Thoracic aorta (tissue), 2 donors: ENCODE measurements at regions not wholly inside any gene's neighbourhood (a gene's known extent, or its start where the extent isn't known, plus 50 kb on each side); places are given as distances from the start of the nearest gene placed in this dataset.

Experiments
- ATAC-seq: fragments of 150-250 bp; one replicate; pipeline ENCODE4 v1.8.0; 2017; ENCODE audit warnings: low read depth; ENCODE audit not compliant: insufficient number of reproducible peaks, low FRiP score
- DNase-seq: peaks from one replicate; pipeline ENCODE4 v3.0.0-alpha.2; 2020; ENCODE audit warnings: low spot score
- H3K27ac ChIP-seq, 2 donors: fragments of 200-600 bp; sonication (generic); 1 replicate in 1 of 2; 2 replicates in 1 of 2; pipeline ENCODE4 v1.5.1; 2016; ENCODE audit warnings: mild to moderate bottlenecking in 2 of 2, moderate library complexity in 2 of 2
- H3K27me3 ChIP-seq: fragments of 200-600 bp; sonication (generic); replicated peaks from 2 replicates; pipeline ENCODE4 v1.6.0; 2016; ENCODE audit warnings: mild to moderate bottlenecking; ENCODE audit not compliant: insufficient read depth
- H3K36me3 ChIP-seq: fragments of 200-600 bp; sonication (generic); one replicate; pipeline ENCODE4 v1.5.1; 2016
- H3K4me1 ChIP-seq, 2 donors: fragments of 200-600 bp; sonication (generic); 1 replicate in 1 of 2; 2 replicates in 1 of 2; pipeline versions ENCODE4 v1.5.1 to v1.6.0; 2016; ENCODE audit warnings: low read depth in 2 of 2, mild to moderate bottlenecking in 1 of 2; ENCODE audit not compliant: control insufficient read depth in 1 of 2
- H3K4me3 ChIP-seq: fragments of 200-600 bp; sonication (generic); 2 replicates; pipeline ENCODE4 v1.5.1; 2016; ENCODE audit warnings: mild to moderate bottlenecking
- H3K9me3 ChIP-seq: fragments of 200-600 bp; sonication (generic); 2 replicates; pipeline ENCODE4 v1.5.1; 2016
- TF ChIP-seq, protein P1 (sequence below): fragments of 200-600 bp; sonication (generic); IDR thresholded peaks from one replicate; pipeline ENCODE4 v1.5.1; 2019; ENCODE audit warnings: antibody characterized with exemption

DNA sequence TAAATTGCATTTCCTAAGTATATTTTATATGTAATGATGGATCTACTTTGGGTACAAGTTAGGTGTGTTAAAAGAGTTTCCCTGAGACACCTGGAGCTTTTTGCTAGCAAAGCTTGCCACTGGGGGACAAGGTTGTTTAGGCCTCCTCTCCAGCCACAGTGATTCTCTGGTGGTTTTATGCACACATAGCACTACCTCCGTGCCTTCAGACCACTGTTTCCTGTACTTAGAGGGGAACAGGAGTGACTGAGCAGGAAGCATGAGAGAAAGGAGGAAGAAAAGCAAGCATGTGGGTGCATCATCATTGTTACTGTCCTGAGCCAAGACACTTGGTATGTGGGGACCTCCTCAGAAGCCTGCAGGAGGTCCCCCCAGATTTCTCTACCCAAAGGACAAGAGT lies 272.1 kb downstream of the RASEF start:
- H3K27ac ChIP-seq, result no peak overlapping the region
- no peaks in the 10 kb centered on the region for H3K36me3 ChIP-seq
- no peak for DNase-seq
- TF ChIP-seq, protein P1, sequence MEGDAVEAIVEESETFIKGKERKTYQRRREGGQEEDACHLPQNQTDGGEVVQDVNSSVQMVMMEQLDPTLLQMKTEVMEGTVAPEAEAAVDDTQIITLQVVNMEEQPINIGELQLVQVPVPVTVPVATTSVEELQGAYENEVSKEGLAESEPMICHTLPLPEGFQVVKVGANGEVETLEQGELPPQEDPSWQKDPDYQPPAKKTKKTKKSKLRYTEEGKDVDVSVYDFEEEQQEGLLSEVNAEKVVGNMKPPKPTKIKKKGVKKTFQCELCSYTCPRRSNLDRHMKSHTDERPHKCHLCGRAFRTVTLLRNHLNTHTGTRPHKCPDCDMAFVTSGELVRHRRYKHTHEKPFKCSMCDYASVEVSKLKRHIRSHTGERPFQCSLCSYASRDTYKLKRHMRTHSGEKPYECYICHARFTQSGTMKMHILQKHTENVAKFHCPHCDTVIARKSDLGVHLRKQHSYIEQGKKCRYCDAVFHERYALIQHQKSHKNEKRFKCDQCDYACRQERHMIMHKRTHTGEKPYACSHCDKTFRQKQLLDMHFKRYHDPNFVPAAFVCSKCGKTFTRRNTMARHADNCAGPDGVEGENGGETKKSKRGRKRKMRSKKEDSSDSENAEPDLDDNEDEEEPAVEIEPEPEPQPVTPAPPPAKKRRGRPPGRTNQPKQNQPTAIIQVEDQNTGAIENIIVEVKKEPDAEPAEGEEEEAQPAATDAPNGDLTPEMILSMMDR, result no peak
- no peak overlapping the region for H3K4me3 ChIP-seq
- no peak for ATAC-seq
- no peaks in the 10 kb centered on the region for H3K9me3 ChIP-seq
- no peaks in the 10 kb centered on the region for H3K27me3 ChIP-seq
- H3K4me1 ChIP-seq, result no peaks in the 10 kb centered on the region

DNA sequence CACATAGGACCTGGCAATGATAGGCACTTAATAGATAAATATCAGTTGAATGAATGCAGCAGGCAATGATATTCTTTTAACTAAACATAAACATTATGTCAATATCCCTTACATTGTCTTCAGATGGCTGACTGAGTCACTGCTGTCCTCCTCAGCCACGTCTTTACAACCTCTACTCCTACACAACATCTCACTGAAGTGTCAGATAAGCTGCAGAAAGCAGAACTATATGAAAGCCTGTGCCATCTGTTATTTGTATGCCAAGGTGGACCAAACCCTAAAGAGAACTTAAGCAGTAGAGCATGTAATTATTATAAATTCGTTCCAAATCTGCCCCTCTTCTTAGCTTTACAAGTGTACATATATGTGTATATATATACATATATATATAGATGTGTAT lies 271.2 kb downstream of the RASEF start:
- Histone ChIP-seq H3K4me1 (no peaks in the 10 kb centered on the region), H3K36me3 (no peaks in the 10 kb centered on the region), H3K9me3 (no peaks in the 10 kb centered on the region), H3K4me3 (no peak overlapping the region), H3K27me3 (no peaks in the 10 kb centered on the region), H3K27ac (no peak overlapping the region)
- DNase-seq (no peak), ATAC-seq (no peak)
- TF ChIP-seq, protein P1, result no peak

DNA sequence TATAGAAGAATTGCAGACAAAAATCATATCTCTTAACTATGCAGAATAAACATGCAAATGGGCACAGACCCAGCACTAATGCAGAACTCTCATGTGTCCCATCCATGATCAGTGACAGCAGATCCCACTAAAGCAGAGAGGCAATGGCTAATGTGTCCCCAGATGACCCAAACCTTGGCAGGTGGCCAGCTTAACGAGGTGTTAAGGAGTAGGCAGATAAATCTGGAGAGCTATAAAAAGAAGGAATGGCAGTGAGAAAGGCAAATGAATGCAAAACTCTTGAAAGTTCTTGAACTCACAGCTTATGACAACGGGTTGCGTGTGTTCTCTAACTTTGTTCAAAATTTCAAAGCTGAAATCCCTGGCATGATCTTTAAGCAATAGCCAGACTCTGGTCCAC lies 265.4 kb downstream of the RASEF start:
- TF ChIP-seq, protein P1, result no peak
- no peaks in the 10 kb centered on the region for H3K4me1 ChIP-seq
- H3K36me3 ChIP-seq, result no peaks in the 10 kb centered on the region
- H3K4me3 ChIP-seq, result no peak overlapping the region
- no peaks in the 10 kb centered on the region for H3K27me3 ChIP-seq
- no peak for ATAC-seq
- H3K27ac ChIP-seq, result no peak overlapping the region
- H3K9me3 ChIP-seq, result no peaks in the 10 kb centered on the region
- no peak for DNase-seq

DNA sequence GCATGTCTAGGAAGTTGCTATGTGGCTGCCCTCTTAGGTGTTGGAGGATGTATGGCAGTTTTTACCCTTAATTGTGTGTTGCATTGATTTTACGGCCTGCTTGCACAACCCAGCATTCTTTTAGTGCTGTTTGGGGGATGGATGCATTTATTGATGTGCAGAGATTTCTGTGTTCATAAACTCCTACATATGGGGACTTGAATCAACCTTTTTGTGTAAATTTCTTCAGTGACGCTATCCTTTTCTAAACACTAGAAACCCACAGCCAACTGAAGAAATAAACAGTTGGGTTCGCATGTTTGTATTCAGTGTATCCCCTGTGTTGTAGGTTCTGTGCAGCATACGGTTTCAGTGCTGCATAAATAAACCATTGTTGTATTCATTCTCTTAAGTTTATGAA lies 263.7 kb downstream of the RASEF start:
- TF ChIP-seq, protein P1, result no peak
- H3K4me3 ChIP-seq, result no peak overlapping the region
- DNase-seq (no peak), ATAC-seq (no peak)
- H3K36me3 ChIP-seq, result no peaks in the 10 kb centered on the region
- H3K4me1 ChIP-seq, result no peaks in the 10 kb centered on the region
- no peaks in the 10 kb centered on the region for H3K9me3 ChIP-seq
- no peaks in the 10 kb centered on the region for H3K27me3 ChIP-seq
- H3K27ac ChIP-seq, result no peak overlapping the region

DNA sequence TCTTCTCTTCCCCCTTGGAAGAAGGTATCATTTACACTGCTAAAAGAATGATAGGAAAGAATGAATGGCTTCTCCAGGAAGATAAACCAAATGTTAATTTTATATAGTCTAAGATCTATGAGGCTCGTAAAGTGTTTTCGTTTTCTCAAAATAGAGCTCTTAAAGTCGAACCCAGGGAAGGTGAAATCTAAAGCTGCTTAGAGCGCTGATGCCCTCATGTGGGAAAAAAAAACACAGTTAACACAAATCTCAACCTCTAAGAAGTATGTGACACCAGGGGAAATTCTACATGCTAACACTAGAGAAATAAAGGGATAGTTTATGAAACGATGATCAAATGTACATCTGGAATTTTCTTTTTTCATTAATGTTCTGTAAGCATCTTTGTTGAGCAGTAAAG lies 257.9 kb downstream of the RASEF start:
- no peaks in the 10 kb centered on the region for H3K27me3 ChIP-seq
- DNase-seq, result no peak
- no peak overlapping the region for H3K27ac ChIP-seq
- no peak overlapping the region for H3K4me3 ChIP-seq
- TF ChIP-seq, protein P1, result no peak
- H3K9me3 ChIP-seq, result no peaks in the 10 kb centered on the region
- no peak for ATAC-seq
- no peaks in the 10 kb centered on the region for H3K4me1 ChIP-seq
- no peaks in the 10 kb centered on the region for H3K36me3 ChIP-seq
